ENCODE measurements at regions not wholly inside any gene's neighbourhood (a gene's known extent, or its start where the extent isn't known, plus 50 kb on each side); places are given as distances from the start of the nearest gene placed in this dataset.
A peak's percentile ranks its signal among the peaks of the same experiment; 100 is the strongest.

GRCh38 chr11:45553383-45553936 is 112.0 kb downstream of the CHST1 start:
- peak; percentile 19 for DNase-seq

- no peak for DNase-seq
These were observed 114.2 kb downstream of the CHST1 start for GRCh38 chr11:45551191-45551713.

GRCh38 chr11:45549257-45549656 is 116.2 kb downstream of the CHST1 start:
- DNase-seq, result no peak

GRCh38 chr11:45546366-45546765 is 119.1 kb downstream of the CHST1 start:
- no peak for DNase-seq

GRCh38 chr11:45544826-45545225 is 120.6 kb downstream of the CHST1 start:
- DNase-seq, result no peak

- peak; percentile 44 for DNase-seq
These were observed 121.5 kb downstream of the CHST1 start for GRCh38 chr11:45543808-45544422.

- no peak for DNase-seq
These were observed 122.3 kb downstream of the CHST1 start for GRCh38 chr11:45543081-45543480.

- no peak for DNase-seq
These were observed 123.6 kb downstream of the CHST1 start for GRCh38 chr11:45541693-45542434.

- no peak for DNase-seq
These were observed 126.5 kb downstream of the CHST1 start for GRCh38 chr11:45538939-45539338.

- DNase-seq, result no peak
These were observed 127.1 kb downstream of the CHST1 start for GRCh38 chr11:45538363-45538762.

GRCh38 chr11:45537614-45538013 is 127.8 kb downstream of the CHST1 start:
- DNase-seq, result no peak

- DNase-seq, result no peak
These were observed 130.4 kb downstream of the CHST1 start for GRCh38 chr11:45535033-45535432.

- no peak for DNase-seq
These were observed 131.3 kb downstream of the CHST1 start for GRCh38 chr11:45534132-45534531.

GRCh38 chr11:45532546-45532945 is 132.9 kb downstream of the CHST1 start:
- DNase-seq, result no peak

GRCh38 chr11:45530776-45531175 is 134.6 kb downstream of the CHST1 start:
- no peak for DNase-seq

- no peak for DNase-seq
These were observed 135.3 kb downstream of the CHST1 start for GRCh38 chr11:45530111-45530510.

- DNase-seq, result no peak
These were observed 137.0 kb downstream of the CHST1 start for GRCh38 chr11:45528435-45528834.

- DNase-seq, result peak; percentile 2
These were observed 137.5 kb downstream of the CHST1 start for GRCh38 chr11:45527898-45528297.

GRCh38 chr11:45525393-45525792 is 140.0 kb downstream of the CHST1 start:
- DNase-seq, result no peak

GRCh38 chr11:45523760-45524159 is 141.7 kb downstream of the CHST1 start:
- DNase-seq, result no peak

- peak; percentile 15 for DNase-seq
These were observed 146.4 kb downstream of the CHST1 start for GRCh38 chr11:45518833-45519535.

- no peak for DNase-seq
These were observed 147.1 kb downstream of the CHST1 start for GRCh38 chr11:45518141-45518832.
